GM12865 (cell line): ENCODE measurements at regions not wholly inside any gene's neighbourhood (a gene's known extent, or its start where the extent isn't known, plus 50 kb on each side); places are given as distances from the start of the nearest gene placed in this dataset.

Experiments used
- DNase-seq: peaks from one replicate; pipeline ENCODE4 v3.0.0; 2010; ENCODE audit warnings: low read depth
- H3K4me3 ChIP-seq: 2 replicates; pipeline ENCODE4 v1.5.1; 2011; ENCODE audit warnings: mild to moderate bottlenecking, low read depth, low read length, control low read depth
- CTCF ChIP-seq: IDR thresholded peaks from 2 replicates; pipeline ENCODE4 v1.5.1; 2011; ENCODE audit warnings: low read length, control low read depth, low read depth, inconsistent platforms; ENCODE audit not compliant: insufficient read depth; ENCODE audit errors: missing control alignments

DNA sequence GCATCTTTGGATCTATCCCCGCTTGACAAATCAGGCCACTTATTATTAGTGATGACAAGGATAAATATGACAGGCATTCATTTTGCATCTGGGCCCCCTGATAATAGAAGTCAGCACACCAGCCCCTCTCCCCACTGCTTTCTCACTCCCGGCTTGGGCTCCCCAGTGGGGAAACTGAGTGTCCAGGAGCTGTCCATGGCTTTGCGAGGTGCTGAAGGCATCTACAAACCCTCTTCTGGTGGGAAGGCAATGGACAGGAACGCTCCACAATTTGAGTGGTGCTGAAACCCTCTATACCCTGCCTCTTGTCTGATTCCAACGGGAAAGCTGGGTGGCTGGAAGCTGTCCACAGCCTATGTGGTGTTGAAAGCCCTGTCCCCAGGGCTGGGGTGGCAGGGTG is 61.7 kb upstream of the PCBD1 start:
- no peak for DNase-seq
- no peak for TF ChIP-seq CTCF
- no peak overlapping the region for H3K4me3 ChIP-seq

DNA sequence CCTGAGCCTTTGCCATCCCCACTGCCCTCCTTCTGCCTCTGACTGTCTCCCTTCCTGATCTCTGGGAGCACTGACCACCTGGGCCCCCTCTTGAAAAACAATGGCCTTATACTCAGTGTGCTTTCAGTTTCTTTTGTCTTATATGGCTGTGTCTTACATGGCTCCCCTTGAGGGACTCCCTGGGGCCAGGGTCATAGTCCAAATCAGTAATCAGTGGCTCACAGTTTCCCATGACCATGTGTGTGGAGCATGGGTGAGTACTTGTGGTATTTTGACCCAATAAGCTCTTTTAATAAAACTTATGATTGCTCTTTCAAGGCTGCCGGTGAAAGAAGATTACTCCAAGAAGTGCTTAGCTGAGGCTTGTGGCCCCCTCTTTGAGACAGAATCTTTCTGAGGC is 62.4 kb upstream of the PCBD1 start:
- TF ChIP-seq CTCF = no peak
- DNase-seq = no peak
- H3K4me3 ChIP-seq = no peak overlapping the region

DNA sequence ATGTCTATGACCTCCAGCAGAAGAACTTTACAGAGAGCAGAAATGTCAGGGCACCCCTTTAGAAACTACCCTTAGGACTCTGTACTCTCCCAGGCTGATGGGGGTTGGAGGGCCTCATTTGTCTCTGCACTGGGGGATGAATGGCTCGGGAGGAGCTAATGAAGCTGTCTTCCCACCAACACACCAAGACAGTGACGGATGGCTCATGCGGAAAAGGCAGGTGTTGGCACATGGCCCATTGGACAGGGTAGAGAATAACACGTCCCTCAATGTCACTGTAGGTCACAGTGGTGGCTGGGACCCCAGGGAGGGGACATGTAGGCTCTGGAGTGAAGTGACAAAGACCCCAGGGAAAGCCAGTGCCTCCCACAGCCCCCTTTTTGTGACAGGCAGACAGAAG is 64.0 kb upstream of the PCBD1 start:
- no peak for TF ChIP-seq CTCF
- H3K4me3 ChIP-seq = no peak overlapping the region
- no peak for DNase-seq

DNA sequence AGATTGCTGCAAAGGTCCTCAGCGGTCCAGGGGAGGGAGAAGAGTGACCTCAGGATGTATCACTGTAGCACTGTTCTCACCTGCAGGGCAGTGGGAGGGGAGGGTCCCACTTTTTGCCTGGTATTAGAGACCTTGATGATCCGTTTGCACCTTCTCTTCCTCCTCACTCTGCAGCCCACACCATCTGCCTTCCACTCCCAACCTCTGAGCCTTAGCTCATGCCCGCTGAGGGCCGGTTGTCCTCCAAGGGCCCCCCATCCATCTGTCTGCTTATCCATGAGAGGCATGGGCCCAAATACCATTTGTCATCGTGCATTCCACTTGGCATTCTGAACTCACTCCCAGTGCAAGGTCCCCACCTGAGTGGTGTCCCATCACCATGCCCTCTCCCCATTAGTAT is 64.6 kb upstream of the PCBD1 start:
- no peak for DNase-seq
- no peak for TF ChIP-seq CTCF
- H3K4me3 ChIP-seq = no peak overlapping the region

DNA sequence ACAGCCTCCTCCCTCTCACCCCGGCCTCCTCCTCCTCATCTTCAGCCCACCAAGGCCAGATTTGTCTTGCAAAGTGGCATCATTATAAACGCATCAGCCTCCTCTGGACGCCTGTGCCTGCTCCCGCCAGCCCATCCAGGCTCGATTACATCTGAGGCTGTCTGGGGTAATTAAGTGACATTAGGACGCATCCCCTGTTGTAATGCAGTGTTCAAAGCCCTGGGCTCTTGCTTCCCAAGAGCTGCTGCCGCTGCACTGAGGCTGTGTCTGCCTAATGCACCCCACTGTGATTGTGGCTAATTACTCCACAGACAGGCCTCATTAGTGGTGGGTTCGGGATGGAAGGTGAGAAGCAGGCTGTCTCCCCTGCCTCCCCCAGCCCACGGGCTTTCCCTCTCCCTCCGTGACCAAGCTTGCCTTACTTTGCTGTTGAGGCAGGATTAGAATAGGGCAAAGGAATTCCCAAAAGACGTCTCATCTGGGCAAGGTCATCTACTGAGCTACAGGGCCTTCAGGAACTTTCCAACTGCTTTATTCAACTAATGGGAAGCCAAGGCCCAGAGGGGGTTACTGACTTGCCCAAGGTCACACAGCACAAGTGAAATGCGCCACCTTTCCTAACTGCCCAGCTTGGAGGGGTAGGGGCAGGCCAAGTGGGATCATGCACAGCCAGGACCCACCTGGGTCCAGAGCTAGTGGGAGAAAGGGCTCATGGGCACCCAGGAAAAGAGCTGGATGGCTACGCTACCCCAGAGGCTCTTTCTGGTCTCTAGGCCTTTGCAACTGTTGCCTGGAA is 66.2 kb upstream of the PCBD1 start:
- DNase-seq = no peak
- no peak for TF ChIP-seq CTCF
- H3K4me3 ChIP-seq = no peak overlapping the region

DNA sequence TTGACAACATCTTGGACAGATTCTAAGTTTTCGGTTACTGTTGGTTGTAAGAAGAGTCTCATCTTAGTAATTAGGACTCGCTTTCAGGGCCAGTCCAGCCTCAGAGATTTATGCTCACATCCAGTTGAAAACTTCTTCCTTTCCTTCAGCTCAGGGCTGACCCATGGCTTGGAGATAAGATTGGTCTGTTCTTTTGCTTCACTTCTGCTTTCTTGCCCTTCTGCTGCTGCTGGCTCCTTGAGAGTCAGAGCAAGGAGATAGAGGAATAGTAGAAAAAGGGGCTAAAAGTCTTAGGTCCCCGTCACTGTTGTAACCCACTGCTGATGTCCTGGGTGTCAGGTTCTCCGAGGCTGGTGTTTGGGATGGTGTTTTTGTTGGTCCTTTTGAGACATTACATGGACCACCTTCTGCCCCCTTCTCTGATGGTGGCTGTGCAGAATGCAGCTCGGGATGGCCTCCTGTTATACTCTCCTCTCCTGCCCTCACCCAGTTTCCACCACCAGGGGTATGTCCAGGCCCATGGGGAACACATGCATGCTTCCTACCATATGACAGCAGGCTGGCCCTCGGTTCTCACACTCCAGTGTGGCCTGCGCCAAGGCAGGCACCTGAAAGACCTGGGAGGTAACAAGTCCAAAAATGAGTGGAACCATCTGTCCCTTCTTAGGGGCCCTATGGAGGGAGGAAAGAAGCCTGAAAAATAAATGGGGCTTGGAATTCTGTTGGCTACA is 67.8 kb upstream of the PCBD1 start:
- H3K4me3 ChIP-seq = no peak overlapping the region
- peak; percentile 8 for TF ChIP-seq CTCF
- peak; percentile 10 for DNase-seq

GRCh38 chr10:70958396-70958795 is 70.0 kb upstream of the PCBD1 start:
- TF ChIP-seq CTCF = no peak
- no peak overlapping the region for H3K4me3 ChIP-seq
- no peak for DNase-seq
